Natural killer cell treated with Interleukin-12 subunit alpha and Interleukin-12 subunit beta and Interleukin-15 and Interleukin-18, amount 100 ng/mL, for 72 hours (primary cell): ENCODE measurements at regions not wholly inside any gene's neighbourhood (a gene's known extent, or its start where the extent isn't known, plus 50 kb on each side); places are given as distances from the start of the nearest gene placed in this dataset.
"Not testable (repeated sequence)": the region's sequence is repeated elsewhere in the genome, so short reads cannot be mapped to it uniquely, and the experiment has no call there.

Experiments used
- ATAC-seq, 2 donors: fragments of 150-1000 bp; cut with Tn5 transposase in 1 of 2; sonication (Bioruptor Pico), chemical (Tn5 transposase) in 1 of 2; 2 replicates each; pipeline ENCODE4 v1.10.0; 2021
- DNase-seq: peaks from one replicate; pipeline ENCODE4 v3.0.0; 2022; ENCODE audit warnings: low spot score
- H3K27ac Mint-ChIP-seq, 2 donors: 1 replicate in 1 of 2; 2 replicates in 1 of 2; pipeline ENCODE4 v1.8.0; 2022; ENCODE audit warnings: mixed read lengths in 2 of 2, mild to moderate bottlenecking in 1 of 2, moderate library complexity in 1 of 2
- H3K27me3 Mint-ChIP-seq, 2 donors: 1 replicate in 1 of 2; 2 replicates in 1 of 2; pipeline ENCODE4 v1.8.0; 2022; ENCODE audit warnings: mixed read lengths in 2 of 2
- H3K36me3 Mint-ChIP-seq: one replicate; pipeline ENCODE4 v1.8.0; 2022; ENCODE audit warnings: mixed read lengths
- H3K4me1 Mint-ChIP-seq, 2 donors: 1 replicate in 1 of 2; 2 replicates in 1 of 2; pipeline ENCODE4 v1.8.0; 2022; ENCODE audit warnings: low read depth in 2 of 2, mixed read lengths in 2 of 2, mild to moderate bottlenecking in 1 of 2
- H3K4me3 Mint-ChIP-seq: one replicate; pipeline ENCODE4 v1.8.0; 2022; ENCODE audit warnings: mixed read lengths
- H3K9me3 Mint-ChIP-seq: 2 replicates; pipeline ENCODE4 v1.8.0; 2022; ENCODE audit warnings: mixed read lengths

DNA sequence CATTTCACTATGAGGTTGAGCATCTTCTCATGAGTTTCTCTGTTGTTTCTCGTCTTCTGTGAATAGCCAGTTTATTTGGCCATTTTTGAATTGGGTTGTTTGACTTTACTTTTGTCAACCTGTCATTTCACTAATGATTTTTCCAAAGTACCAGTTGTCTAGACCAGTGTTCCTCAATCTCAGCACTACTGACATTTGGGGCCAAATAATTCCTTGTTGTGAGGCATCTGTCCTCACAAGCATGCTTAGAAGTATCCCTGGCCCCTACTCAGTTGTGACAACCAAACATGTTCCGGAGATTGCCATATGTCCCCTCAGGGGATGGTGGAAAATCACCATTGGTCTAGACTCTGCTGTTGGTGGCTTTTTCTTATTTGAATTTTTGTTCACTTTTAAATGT, 87.7 kb upstream of the GNAZ start:
- Mint-ChIP-seq H3K4me3 (no peak overlapping the region), H3K36me3 (peaks cover 6% of the 10 kb centered on the region), H3K4me1 (no peaks in the 10 kb centered on the region), H3K27me3 (peaks cover 6 to 22% of the 10 kb centered on the region in 2 donors), H3K27ac (no peak overlapping the region), H3K9me3 (no peaks in the 10 kb centered on the region)
- ATAC-seq (no peak), DNase-seq (no peak)

GRCh38 chr22:22983123-22983522, 87.2 kb upstream of the GNAZ start:
- peaks cover 6% of the 10 kb centered on the region for H3K36me3 Mint-ChIP-seq
- H3K4me3 Mint-ChIP-seq = no peak overlapping the region
- H3K27me3 Mint-ChIP-seq = peaks cover 6 to 22% of the 10 kb centered on the region in 2 donors
- H3K9me3 Mint-ChIP-seq = no peaks in the 10 kb centered on the region
- no peaks in the 10 kb centered on the region for H3K4me1 Mint-ChIP-seq
- ATAC-seq (no peak), DNase-seq (no peak)
- no peak overlapping the region for H3K27ac Mint-ChIP-seq

DNA sequence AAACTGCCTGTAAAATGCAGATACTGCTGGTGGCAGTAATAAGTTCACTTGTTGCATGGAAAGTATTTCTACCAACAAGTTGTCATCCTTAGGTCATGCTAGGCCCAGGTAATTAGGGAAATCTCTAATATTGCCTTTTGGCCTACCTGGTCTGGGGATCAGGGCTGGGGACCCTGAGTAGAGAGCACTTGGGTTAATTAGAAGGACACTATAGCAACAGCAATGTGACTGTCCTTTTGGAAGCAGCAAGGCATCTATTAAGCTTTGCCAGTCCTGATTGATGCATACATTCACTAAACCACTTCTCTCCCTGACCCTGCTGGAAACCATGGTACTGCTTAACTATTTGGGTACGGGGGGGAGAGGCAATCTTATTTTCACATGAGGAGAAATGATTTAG, 86.5 kb upstream of the GNAZ start:
- ATAC-seq = no peak
- peaks cover 6% of the 10 kb centered on the region for H3K36me3 Mint-ChIP-seq
- no peak overlapping the region for H3K27ac Mint-ChIP-seq
- no peak for DNase-seq
- no peaks in the 10 kb centered on the region for H3K4me1 Mint-ChIP-seq
- no peaks in the 10 kb centered on the region for H3K9me3 Mint-ChIP-seq
- peaks cover 6 to 22% of the 10 kb centered on the region in 2 donors for H3K27me3 Mint-ChIP-seq
- H3K4me3 Mint-ChIP-seq = no peak overlapping the region

DNA sequence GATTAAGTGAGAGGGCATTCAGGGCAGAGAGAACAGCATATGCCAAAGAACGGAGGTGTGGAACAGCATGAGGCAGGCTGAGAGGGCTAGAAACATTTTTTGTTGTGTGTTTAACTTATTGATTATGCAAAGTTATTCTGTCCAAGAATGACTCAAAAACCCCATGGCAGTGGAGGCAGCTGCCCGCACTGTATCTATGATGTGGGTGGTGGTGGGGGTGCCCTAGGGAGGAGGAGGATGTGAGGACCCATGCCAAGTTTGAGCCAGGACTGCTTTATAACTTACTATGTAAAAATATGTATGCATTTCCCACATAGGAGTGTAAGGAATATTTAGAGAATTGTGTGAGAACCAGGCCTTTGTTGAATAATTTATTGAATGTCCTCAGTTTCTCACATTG, 85.4 kb upstream of the GNAZ start:
- no peak for DNase-seq
- H3K27me3 Mint-ChIP-seq = peaks cover 6 to 22% of the 10 kb centered on the region in 2 donors
- no peak overlapping the region for H3K4me3 Mint-ChIP-seq
- H3K4me1 Mint-ChIP-seq = no peaks in the 10 kb centered on the region
- peaks cover 6% of the 10 kb centered on the region for H3K36me3 Mint-ChIP-seq
- ATAC-seq = no peak
- H3K27ac Mint-ChIP-seq = no peak overlapping the region
- H3K9me3 Mint-ChIP-seq = no peaks in the 10 kb centered on the region

DNA sequence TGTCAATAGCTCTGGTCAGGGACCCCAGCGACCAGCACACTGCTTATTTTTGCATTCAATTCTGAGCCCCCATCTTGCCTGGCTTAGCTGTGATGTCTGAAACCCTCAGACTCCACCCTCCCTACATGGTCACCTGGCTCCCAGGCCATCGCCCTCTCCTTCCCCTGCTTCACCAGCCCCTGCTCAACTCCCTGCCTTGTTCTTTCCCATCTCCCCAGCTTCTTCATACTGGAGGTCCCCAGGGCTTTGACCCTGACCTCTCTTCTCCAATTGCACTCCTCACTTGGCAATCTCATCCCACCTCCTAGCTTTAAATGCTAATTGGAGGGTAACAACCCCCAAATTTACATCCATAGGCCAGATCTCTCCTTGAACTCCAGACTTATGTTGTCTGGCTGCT, 84.3 kb upstream of the GNAZ start:
- DNase-seq (no peak), ATAC-seq (no peak)
- Mint-ChIP-seq H3K4me1 (no peaks in the 10 kb centered on the region), H3K27ac (no peak overlapping the region), H3K4me3 (no peak overlapping the region), H3K9me3 (no peaks in the 10 kb centered on the region), H3K36me3 (no peaks in the 10 kb centered on the region), H3K27me3 (peaks cover 14 to 28% of the 10 kb centered on the region in 2 donors)

DNA sequence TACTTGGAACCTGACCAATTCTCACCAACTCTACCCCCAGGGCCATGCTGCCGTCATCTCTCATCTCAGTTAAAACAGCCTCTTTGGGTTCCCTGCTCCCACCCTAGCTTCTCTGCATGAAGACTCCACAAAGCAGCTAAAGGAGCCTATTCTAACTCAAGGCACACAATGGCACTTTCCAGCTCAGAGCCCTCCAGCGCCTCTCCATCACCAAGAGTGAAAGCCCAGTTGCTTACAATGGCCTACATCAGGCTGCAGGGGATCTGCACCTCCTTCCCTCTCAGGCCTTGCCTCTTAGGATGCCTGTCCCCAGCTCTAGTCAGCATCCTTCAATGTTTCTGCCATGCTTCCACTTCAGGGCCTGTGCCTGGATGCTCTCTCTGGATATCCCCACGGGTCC, 83.7 kb upstream of the GNAZ start:
- ATAC-seq (no peak), DNase-seq (no peak)
- H3K36me3 Mint-ChIP-seq = no peaks in the 10 kb centered on the region
- no peak overlapping the region for H3K4me3 Mint-ChIP-seq
- peaks cover 16 to 30% of the 10 kb centered on the region in 2 donors for H3K27me3 Mint-ChIP-seq
- no peaks in the 10 kb centered on the region for H3K4me1 Mint-ChIP-seq
- no peak overlapping the region for H3K27ac Mint-ChIP-seq
- no peaks in the 10 kb centered on the region for H3K9me3 Mint-ChIP-seq

DNA sequence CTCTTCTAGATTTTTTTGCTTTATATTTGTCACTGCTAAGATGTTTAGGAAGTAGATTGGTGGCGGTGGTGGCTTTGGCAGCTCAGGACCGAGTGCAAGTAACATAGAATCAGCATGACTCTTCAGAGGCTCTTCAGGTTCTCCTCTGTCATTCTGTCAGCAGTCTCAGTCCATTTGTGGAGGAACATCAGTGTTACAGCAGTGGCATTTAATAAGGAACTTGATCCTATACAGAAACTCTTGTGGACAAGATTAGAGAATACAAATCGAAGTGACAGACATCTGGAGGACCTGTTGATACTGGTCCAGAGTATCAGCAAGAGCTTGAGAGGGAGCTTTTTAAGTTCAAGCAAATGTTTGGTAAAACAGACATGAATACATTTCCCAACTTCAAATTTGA, 82.2 kb upstream of the GNAZ start:
- DNase-seq = no peak
- ATAC-seq = no peak
- H3K4me1 Mint-ChIP-seq = no peaks in the 10 kb centered on the region
- peaks cover 16 to 29% of the 10 kb centered on the region in 2 donors for H3K27me3 Mint-ChIP-seq
- H3K9me3 Mint-ChIP-seq = no peaks in the 10 kb centered on the region
- no peaks in the 10 kb centered on the region for H3K36me3 Mint-ChIP-seq
- no peak overlapping the region for H3K27ac Mint-ChIP-seq
- no peak overlapping the region for H3K4me3 Mint-ChIP-seq

DNA sequence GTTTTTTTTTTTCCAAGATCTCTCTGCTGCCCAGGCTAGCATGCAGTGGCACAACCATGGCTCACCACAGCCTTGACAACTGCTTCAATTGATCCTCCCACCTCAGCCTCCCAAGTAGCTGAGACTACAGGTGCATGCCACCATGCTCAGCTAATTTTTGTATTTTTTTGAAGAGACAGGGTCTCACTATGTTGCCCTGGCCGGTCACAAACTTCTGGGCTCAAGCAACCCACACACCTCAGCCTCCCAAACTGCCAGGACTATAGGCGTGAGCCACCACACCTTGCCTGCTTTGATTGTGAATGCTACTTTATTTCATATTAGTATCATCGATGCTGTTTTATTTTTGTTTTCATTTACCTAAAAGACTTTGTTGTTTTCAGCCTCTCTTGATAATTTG, 81.5 kb upstream of the GNAZ start:
- H3K27me3 Mint-ChIP-seq = peaks cover 16 to 24% of the 10 kb centered on the region in 2 donors
- H3K27ac Mint-ChIP-seq = no peak overlapping the region
- no peaks in the 10 kb centered on the region for H3K4me1 Mint-ChIP-seq
- no peaks in the 10 kb centered on the region for H3K36me3 Mint-ChIP-seq
- ATAC-seq (no peak), DNase-seq (no peak)
- no peak overlapping the region for H3K4me3 Mint-ChIP-seq
- no peaks in the 10 kb centered on the region for H3K9me3 Mint-ChIP-seq

- H3K4me3 Mint-ChIP-seq = no peak overlapping the region
- H3K27ac Mint-ChIP-seq = no peak overlapping the region
- H3K36me3 Mint-ChIP-seq = peaks cover under 1% of the 10 kb centered on the region
- DNase-seq (no peak), ATAC-seq (no peak)
- H3K27me3 Mint-ChIP-seq = peaks cover 16 to 35% of the 10 kb centered on the region in 2 donors
- H3K9me3 Mint-ChIP-seq = no peaks in the 10 kb centered on the region
- no peaks in the 10 kb centered on the region for H3K4me1 Mint-ChIP-seq
Observed at GRCh38 chr22:22989856-22990255, 80.5 kb upstream of the GNAZ start.

DNA sequence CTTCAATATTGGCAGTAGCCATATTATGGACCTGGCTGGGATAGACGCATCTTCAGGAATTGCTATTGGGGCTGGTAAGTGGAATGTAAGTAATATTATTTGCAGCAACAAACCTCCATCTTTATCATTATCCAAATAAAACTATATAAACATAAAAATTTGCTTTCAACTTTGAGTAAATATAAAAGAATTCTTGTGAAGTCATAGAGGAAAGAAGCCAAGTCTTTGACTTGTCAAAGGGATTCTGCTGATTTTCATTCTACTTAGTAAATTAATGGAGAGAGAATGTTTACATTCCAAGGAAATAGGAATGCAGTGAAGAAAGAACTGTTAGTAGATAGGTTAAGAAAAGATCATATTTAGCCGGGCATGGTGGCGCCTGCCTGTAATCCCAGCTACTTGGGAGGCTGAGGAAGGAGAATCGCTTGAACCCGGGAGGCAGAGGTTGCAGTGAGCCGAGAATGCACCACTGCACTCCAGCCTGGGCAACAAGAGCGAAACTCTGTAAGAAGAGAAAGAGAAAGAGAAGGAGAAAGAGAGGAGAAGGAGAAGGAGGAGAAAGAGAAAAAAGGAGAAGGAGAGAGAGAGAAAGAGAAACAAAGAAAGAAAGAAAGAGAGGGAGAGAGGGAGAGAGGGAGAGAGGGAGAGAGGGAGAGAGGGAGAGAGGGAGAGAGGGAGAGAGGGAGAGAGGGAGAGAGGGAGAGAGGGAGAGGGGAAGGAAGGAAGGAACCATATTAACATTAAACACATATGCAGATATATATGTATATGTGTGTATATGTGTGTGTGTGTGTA, 79.4 kb upstream of the GNAZ start:
- DNase-seq, ATAC-seq, H3K9me3 Mint-ChIP-seq, H3K4me3 Mint-ChIP-seq, H3K27ac Mint-ChIP-seq, H3K4me1 Mint-ChIP-seq: not testable (repeated sequence)
- Mint-ChIP-seq H3K27me3 (peaks cover 21 to 43% of the 10 kb centered on the region in 2 donors), H3K36me3 (peaks cover 10% of the 10 kb centered on the region)

GRCh38 chr22:22992474-22992873, 77.8 kb upstream of the GNAZ start:
- Mint-ChIP-seq H3K9me3 (peaks cover 8% of the 10 kb centered on the region), H3K4me1 (no peaks in the 10 kb centered on the region), H3K36me3 (peaks cover 23% of the 10 kb centered on the region), H3K4me3 (no peak overlapping the region), H3K27me3 (peaks cover 20 to 40% of the 10 kb centered on the region in 2 donors), H3K27ac (no peak overlapping the region)
- ATAC-seq (no peak), DNase-seq (no peak)

DNA sequence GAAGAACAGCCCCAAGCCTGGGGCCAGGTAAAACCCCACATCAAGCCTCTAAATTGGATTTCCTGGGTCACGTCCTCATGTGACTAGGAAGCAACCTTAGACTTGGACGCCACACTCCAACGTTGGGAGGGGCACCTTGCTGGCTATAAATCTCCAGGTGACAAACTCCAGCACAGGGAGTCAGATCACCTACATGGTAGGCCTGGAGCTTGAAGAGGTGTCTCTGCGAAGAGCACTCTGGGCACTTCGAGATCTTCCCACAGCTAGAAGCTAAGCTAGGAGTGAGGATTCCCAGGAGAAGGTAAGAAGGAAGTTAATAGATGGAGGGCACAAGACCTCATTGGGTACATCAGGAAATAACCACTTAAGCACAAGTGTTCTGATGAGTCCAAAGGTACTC, 77.1 kb upstream of the GNAZ start:
- no peak overlapping the region for H3K4me3 Mint-ChIP-seq
- ATAC-seq (no peak), DNase-seq (no peak)
- H3K27me3 Mint-ChIP-seq = peaks cover 24 to 47% of the 10 kb centered on the region in 2 donors
- no peak overlapping the region for H3K27ac Mint-ChIP-seq
- peaks cover 30% of the 10 kb centered on the region for H3K36me3 Mint-ChIP-seq
- H3K4me1 Mint-ChIP-seq = no peaks in the 10 kb centered on the region
- peaks cover 13% of the 10 kb centered on the region for H3K9me3 Mint-ChIP-seq

- Mint-ChIP-seq H3K36me3 (peaks cover 36% of the 10 kb centered on the region), H3K4me3 (no peak overlapping the region), H3K9me3 (peaks cover 17% of the 10 kb centered on the region), H3K27ac (no peak overlapping the region), H3K4me1 (no peaks in the 10 kb centered on the region), H3K27me3 (peaks cover 34 to 65% of the 10 kb centered on the region in 2 donors)
- ATAC-seq = no peak
- no peak for DNase-seq
Observed at GRCh38 chr22:22995166-22995565, 75.2 kb upstream of the GNAZ start.

- peaks cover 17% of the 10 kb centered on the region for H3K9me3 Mint-ChIP-seq
- no peaks in the 10 kb centered on the region for H3K4me1 Mint-ChIP-seq
- no peak overlapping the region for H3K4me3 Mint-ChIP-seq
- ATAC-seq (no peak), DNase-seq (no peak)
- no peak overlapping the region for H3K27ac Mint-ChIP-seq
- H3K36me3 Mint-ChIP-seq = peaks cover 36% of the 10 kb centered on the region
- peaks cover 34 to 67% of the 10 kb centered on the region in 2 donors for H3K27me3 Mint-ChIP-seq
Observed at GRCh38 chr22:22996511-22997261, 73.6 kb upstream of the GNAZ start.
